HG03045 (cell line): ENCODE measurements at regions not wholly inside any gene's neighbourhood (a gene's known extent, or its start where the extent isn't known, plus 50 kb on each side); places are given as distances from the start of the nearest gene placed in this dataset.

Source experiments
- ATAC-seq: cut with Tn5 transposase; IDR thresholded peaks from one replicate; pipeline ENCODE4 v1.9.1; 2021; ENCODE audit warnings: mild to moderate bottlenecking, moderate library complexity; ENCODE audit not compliant: unreplicated experiment

- no peak for ATAC-seq
These were observed 50.6 kb upstream of the LOC128125822 start for GRCh38 chr6:63521475-63522210.
